ENCODE measurements at regions not wholly inside any gene's neighbourhood (a gene's known extent, or its start where the extent isn't known, plus 50 kb on each side); places are given as distances from the start of the nearest gene placed in this dataset.
"Not testable (repeated sequence)": the region's sequence is repeated elsewhere in the genome, so short reads cannot be mapped to it uniquely, and the experiment has no call there.

DNA sequence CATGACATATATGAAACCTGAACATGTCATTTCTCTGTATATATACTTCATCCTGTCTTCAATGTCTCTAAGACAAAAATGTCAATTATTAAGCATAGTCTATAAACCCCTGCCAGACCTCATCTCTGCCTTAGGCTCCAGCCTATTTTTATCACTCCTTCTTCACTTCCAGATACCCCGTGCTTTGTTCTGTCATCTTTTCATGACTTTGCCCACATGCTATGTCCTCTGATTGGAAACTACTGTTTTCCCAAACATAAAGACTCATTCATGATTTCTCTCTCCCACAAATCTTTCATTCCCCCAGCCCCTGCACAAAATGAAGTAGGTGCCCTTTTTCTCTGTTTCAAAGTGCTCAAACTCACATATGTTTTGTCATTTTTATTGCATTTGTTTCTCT lies 1503.9 kb downstream of the DPP10 start:
- no peak overlapping the region for H3K4me3 ChIP-seq (ENCODE audit: low read depth, low read length)
- TF ChIP-seq, protein P1, sequence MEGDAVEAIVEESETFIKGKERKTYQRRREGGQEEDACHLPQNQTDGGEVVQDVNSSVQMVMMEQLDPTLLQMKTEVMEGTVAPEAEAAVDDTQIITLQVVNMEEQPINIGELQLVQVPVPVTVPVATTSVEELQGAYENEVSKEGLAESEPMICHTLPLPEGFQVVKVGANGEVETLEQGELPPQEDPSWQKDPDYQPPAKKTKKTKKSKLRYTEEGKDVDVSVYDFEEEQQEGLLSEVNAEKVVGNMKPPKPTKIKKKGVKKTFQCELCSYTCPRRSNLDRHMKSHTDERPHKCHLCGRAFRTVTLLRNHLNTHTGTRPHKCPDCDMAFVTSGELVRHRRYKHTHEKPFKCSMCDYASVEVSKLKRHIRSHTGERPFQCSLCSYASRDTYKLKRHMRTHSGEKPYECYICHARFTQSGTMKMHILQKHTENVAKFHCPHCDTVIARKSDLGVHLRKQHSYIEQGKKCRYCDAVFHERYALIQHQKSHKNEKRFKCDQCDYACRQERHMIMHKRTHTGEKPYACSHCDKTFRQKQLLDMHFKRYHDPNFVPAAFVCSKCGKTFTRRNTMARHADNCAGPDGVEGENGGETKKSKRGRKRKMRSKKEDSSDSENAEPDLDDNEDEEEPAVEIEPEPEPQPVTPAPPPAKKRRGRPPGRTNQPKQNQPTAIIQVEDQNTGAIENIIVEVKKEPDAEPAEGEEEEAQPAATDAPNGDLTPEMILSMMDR (conservative IDR thresholded peaks at IDR 0.05; ENCODE audit: low read depth, low read length) = no peak
- DNase-seq (ENCODE audit: low read depth) = no peak

DNA sequence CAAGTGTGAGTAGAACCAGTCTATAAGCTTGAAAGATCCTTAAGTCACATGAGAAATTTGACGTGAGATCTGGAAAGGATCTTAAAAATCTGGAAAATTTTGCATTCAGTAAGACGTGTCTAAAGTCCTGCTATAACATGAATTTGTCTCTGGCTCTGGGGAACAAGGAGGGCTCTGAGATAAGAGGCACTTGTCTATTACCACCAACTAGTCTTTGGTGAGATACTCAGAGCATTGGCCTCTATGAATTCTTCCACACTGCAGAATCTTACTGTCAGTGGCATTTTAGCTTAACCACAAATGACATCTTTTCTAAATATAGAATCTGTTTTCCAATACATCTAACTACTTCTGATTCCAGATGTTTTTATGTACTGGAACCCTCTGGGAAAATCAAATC lies 1504.5 kb downstream of the DPP10 start:
- H3K4me3 ChIP-seq (ENCODE audit: low read depth, low read length) = no peak overlapping the region
- TF ChIP-seq, protein P1 (conservative IDR thresholded peaks at IDR 0.05; ENCODE audit: low read depth, low read length) = no peak
- no peak for DNase-seq (ENCODE audit: low read depth)

DNA sequence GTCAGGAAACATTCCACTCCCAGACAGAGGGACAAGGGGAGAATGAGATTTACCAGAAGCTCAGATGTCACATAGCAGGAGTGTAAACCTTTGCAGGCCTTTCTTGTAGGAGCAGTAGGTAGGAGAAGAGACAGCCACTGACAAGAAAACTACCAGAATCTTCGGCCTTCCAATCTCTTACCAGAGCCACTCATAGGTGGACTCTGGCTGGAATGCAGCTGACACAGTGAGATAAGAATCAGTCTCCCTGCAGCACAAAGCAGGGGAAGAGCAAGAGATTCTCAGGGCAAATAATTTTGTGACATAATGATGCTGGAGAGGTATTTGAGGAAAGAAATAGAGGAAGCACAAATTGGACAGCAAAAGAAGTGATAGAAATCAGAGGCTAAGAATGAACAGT lies 1534.5 kb downstream of the DPP10 start:
- no peak overlapping the region for H3K4me3 ChIP-seq (ENCODE audit: low read depth, low read length)
- DNase-seq (ENCODE audit: low read depth) = no peak
- TF ChIP-seq, protein P1 (conservative IDR thresholded peaks at IDR 0.05; ENCODE audit: low read depth, low read length) = no peak

DNA sequence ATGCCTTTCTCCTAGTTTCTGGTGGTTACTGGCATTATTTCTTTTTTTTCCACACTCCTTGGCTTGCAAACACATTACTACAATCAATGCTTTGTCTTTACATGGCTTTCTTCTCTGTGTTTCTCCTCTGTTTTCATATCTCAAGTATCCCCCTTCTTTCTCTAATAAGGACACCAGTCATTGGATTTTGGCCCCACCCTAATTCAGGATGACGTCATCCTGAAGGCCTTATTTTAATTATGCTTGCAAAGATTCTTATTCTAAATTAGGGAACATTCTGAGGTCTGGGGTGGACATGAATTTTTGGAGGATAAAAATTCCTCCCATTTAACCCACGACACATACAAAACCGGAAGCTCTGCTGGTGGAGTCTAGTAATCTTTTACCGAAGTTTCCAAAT lies 1556.6 kb downstream of the DPP10 start:
- no peak overlapping the region for H3K4me3 ChIP-seq (ENCODE audit: low read depth, low read length)
- TF ChIP-seq, protein P1 (conservative IDR thresholded peaks at IDR 0.05; ENCODE audit: low read depth, low read length) = no peak

DNA sequence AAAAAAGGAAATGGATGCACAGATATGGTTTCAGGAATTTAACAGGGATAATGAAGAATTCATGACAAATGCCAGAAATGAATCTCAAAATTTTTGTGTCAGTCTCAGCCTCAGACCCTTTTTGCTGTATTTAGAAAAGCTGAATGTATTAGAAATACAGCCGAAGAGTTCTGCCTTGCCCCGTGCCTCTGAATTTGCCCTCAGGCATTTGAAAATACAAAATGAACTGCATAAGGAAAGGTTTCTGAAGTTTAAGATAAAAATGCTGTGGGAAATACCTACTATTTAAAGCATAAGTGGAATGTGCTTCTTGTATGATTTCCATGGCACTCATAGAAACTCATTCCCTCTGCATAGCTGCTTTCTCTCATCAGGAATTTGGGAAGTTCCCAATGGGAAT lies 1580.6 kb downstream of the DPP10 start:
- DNase-seq (ENCODE audit: low read depth) = no peak
- TF ChIP-seq, protein P1 (conservative IDR thresholded peaks at IDR 0.05; ENCODE audit: low read depth, low read length) = no peak
- H3K4me3 ChIP-seq (ENCODE audit: low read depth, low read length) = no peak overlapping the region

More for the DNA sequence above, 1556.6 kb downstream of the DPP10 start:
- DNase-seq (ENCODE audit: low read depth) = no peak

DNA sequence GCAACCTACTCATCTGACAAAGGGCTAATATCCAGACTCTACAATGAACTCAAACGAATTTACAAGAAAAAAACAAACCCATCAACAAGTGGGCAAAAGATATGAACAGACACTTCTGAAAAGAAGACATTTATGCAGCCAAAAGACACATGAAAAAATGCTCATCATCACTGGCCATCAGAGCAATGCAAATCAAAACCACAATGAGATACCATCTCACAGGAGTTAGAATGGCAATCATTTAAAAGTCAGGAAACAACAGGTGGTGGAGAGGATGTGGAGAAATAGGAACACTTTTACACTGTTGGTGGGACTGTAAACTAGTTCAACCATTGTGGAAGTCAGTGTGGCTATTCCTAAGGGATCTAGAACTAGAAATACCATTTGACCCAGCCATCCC lies 1596.3 kb downstream of the DPP10 start:
- DNase-seq (ENCODE audit: low read depth); H3K4me3 ChIP-seq (ENCODE audit: low read depth, low read length): not testable (repeated sequence)

DNA sequence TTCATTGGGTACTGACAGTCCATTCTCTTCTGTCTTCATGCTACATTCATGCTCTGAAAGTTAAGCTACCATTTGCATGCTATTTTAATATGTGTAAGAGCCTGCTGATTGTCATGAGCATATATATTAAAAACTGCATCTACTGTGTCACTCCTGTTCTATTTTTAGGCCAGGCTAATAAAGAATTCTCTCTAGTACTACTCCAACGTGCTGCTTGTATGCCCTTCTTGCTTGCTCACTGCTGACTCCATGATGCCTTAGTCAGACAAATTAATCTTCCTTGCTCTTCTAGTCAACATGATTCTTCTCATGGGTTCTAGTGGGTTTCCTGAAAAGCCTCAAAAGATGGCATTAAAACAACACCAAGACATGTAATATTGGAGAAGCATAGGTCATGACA lies 1600.1 kb downstream of the DPP10 start:
- H3K4me3 ChIP-seq (ENCODE audit: low read depth, low read length) = no peak overlapping the region
- no peak for DNase-seq (ENCODE audit: low read depth)
- TF ChIP-seq, protein P1 (conservative IDR thresholded peaks at IDR 0.05; ENCODE audit: low read depth, low read length) = no peak

DNA sequence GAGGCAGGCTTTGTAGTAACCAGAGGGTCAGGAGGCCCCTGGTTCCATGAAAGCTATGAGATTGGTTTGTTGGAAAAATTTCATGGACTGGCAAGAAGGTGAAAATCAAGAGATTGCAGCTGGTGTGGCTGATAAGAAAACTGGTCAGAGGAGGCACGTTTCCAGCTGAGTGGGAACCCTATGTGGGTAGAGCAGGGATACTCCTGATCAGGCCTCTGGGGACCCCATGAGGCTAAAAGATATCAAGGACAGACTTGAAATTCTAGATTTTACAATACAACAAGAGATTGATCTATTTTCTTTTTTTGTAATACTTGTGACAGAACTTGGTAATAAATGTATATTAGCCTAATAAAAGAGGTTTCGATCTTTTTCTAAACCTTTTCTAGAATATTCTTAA lies 1615.1 kb downstream of the DPP10 start:
- TF ChIP-seq, protein P1 (conservative IDR thresholded peaks at IDR 0.05; ENCODE audit: low read depth, low read length) = no peak
- no peak for DNase-seq (ENCODE audit: low read depth)
- H3K4me3 ChIP-seq (ENCODE audit: low read depth, low read length) = no peak overlapping the region

All from choroid plexus epithelial cell (primary cell).